GM10266 (cell line): ENCODE measurements at regions not wholly inside any gene's neighbourhood (a gene's known extent, or its start where the extent isn't known, plus 50 kb on each side); places are given as distances from the start of the nearest gene placed in this dataset.

Source experiments
- DNase-seq: peaks from one replicate; pipeline ENCODE4 v3.0.0; 2012; ENCODE audit errors: extremely low spot score
- CTCF ChIP-seq: IDR thresholded peaks from 2 replicates; pipeline ENCODE4 v1.5.1; 2012; ENCODE audit warnings: mild to moderate bottlenecking, low read depth; ENCODE audit not compliant: control insufficient read depth, insufficient read depth; ENCODE audit errors: missing control alignments

- TF ChIP-seq CTCF: no peak
- DNase-seq: no peak
These were observed 383.0 kb upstream of the GATB start for GRCh38 chr4:152143806-152144205.

GRCh38 chr4:152138451-152138850, 377.6 kb upstream of the GATB start:
- DNase-seq: no peak
- no peak for TF ChIP-seq CTCF

- no peak for DNase-seq
- no peak for TF ChIP-seq CTCF
These were observed 372.0 kb upstream of the GATB start for GRCh38 chr4:152132776-152133175.

GRCh38 chr4:152128356-152128755, 367.5 kb upstream of the GATB start:
- no peak for DNase-seq
- no peak for TF ChIP-seq CTCF

- TF ChIP-seq CTCF: no peak
- no peak for DNase-seq
These were observed 365.4 kb upstream of the GATB start for GRCh38 chr4:152126238-152126637.

- no peak for DNase-seq
These were observed 358.2 kb upstream of the GATB start for GRCh38 chr4:152118819-152119553.

More at GRCh38 chr4:152118819-152119553, 358.2 kb upstream of the GATB start:
- no peak for TF ChIP-seq CTCF
